ENCODE measurements at regions not wholly inside any gene's neighbourhood (a gene's known extent, or its start where the extent isn't known, plus 50 kb on each side); places are given as distances from the start of the nearest gene placed in this dataset.

DNA sequence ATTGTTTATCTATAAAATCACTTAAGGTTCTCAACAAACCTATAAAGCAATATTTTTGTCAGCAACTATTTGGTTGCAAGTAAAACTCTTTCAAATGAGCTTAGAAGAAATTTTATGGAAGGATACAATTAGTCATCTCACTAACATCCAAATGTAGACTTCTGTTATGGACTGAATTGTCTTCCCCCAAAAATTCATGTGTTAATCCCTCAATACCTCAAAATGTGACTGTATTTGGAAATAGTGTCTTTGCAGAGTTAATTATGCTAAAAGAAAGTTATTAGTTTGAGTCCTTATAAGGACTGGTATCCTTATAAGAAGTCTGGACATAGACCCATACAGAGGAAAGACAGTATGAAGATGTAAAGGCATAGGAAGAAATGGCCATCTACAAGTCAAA is 357.8 kb upstream of the PRMT6 start:
- TF ChIP-seq, protein P1, sequence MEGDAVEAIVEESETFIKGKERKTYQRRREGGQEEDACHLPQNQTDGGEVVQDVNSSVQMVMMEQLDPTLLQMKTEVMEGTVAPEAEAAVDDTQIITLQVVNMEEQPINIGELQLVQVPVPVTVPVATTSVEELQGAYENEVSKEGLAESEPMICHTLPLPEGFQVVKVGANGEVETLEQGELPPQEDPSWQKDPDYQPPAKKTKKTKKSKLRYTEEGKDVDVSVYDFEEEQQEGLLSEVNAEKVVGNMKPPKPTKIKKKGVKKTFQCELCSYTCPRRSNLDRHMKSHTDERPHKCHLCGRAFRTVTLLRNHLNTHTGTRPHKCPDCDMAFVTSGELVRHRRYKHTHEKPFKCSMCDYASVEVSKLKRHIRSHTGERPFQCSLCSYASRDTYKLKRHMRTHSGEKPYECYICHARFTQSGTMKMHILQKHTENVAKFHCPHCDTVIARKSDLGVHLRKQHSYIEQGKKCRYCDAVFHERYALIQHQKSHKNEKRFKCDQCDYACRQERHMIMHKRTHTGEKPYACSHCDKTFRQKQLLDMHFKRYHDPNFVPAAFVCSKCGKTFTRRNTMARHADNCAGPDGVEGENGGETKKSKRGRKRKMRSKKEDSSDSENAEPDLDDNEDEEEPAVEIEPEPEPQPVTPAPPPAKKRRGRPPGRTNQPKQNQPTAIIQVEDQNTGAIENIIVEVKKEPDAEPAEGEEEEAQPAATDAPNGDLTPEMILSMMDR (IDR thresholded peaks at IDR 0.05) = no peak
- TF ChIP-seq EZH2phosphoT487 (IDR thresholded peaks at IDR 0.05) = no peak
- TF ChIP-seq EZH2 (IDR thresholded peaks at IDR 0.05) = no peak
